ENCODE measurements at regions not wholly inside any gene's neighbourhood (a gene's known extent, or its start where the extent isn't known, plus 50 kb on each side); places are given as distances from the start of the nearest gene placed in this dataset.

DNA sequence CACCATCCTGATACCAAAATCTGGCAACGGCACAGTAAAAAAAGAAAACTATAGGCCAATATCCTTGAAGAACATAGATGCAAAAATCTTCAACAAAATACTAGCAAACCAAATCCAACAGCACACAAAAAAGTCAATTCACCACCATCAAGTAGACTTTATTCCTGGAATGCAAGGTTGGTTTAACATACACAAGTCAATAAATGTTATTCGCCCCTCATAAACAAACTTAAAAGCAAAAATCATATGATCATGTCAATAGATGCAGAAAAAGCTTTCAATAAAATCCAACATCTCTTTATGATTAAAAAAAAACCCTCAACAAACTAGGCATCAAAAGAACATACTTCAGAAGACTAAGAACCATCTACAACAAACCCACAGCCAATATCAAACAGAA lies 252.9 kb downstream of the UACA start:
- Histone ChIP-seq H3K9me3 (ENCODE audit: control insufficient read depth, low read depth, low read length) (no peaks in the 10 kb centered on the region), H2BK5ac (ENCODE audit: insufficient read length, low read length) (no peak overlapping the region), H3K23me2 (ENCODE audit: insufficient read length, low read depth, low read length, poor library complexity, severe bottlenecking) (no peaks in the 10 kb centered on the region), H4K8ac (replicated peaks; ENCODE audit: insufficient read length, low read depth, low read length) (no peak overlapping the region), H4K91ac (ENCODE audit: insufficient read length, low read depth, low read length) (no peak overlapping the region), H4K20me1 (ENCODE audit: control insufficient read depth, insufficient read depth, insufficient read length) (no peaks in the 10 kb centered on the region), H2BK12ac (ENCODE audit: insufficient read length, low read depth, low read length) (no peak overlapping the region), H3K79me1 (ENCODE audit: insufficient read depth, low read depth, low read length, poor library complexity, severe bottlenecking) (no peaks in the 10 kb centered on the region), H3K4ac (ENCODE audit: low read depth, low read length) (no peak overlapping the region), H3K4me2 (ENCODE audit: insufficient read depth, insufficient read length, low read length) (no peak overlapping the region), H3K56ac (ENCODE audit: insufficient read length, low read depth, low read length) (no peak overlapping the region), H2BK120ac (ENCODE audit: low read depth, low read length, poor library complexity, severe bottlenecking) (no peak overlapping the region), H3K27me3 (ENCODE audit: insufficient read depth, low read length) (no peaks in the 10 kb centered on the region), H2AFZ (ENCODE audit: low read length) (no peak overlapping the region), H2AK5ac (ENCODE audit: insufficient read length, low read length) (no peak overlapping the region), H3K79me2 (ENCODE audit: insufficient read depth, low read length) (no peaks in the 10 kb centered on the region), H3K9ac (ENCODE audit: extremely low read depth, insufficient read length, low read length) (no peak overlapping the region), H3K4me1 (ENCODE audit: insufficient read depth, low read length) (peaks cover 5% of the 10 kb centered on the region; the same call in 1 of the 2 replicates), H3K14ac (ENCODE audit: insufficient read depth, low read length) (no peak overlapping the region), H3T11ph (ENCODE audit: low read length) (no peak overlapping the region), H4K5ac (ENCODE audit: insufficient read length, low read depth, low read length) (no peak overlapping the region), H2BK15ac (ENCODE audit: low read depth, low read length) (no peak overlapping the region), H3K27ac (ENCODE audit: insufficient read length, low read depth, low read length) (no peak overlapping the region), H3K23ac (ENCODE audit: insufficient read length, low read depth, low read length) (no peak overlapping the region), H3K18ac (ENCODE audit: insufficient read length, low read depth, low read length) (no peak overlapping the region), H2BK20ac (ENCODE audit: low read depth, low read length, poor library complexity, severe bottlenecking) (no peak overlapping the region)
- no peak for TF ChIP-seq CTCF (conservative IDR thresholded peaks at IDR 0.05)
- Mint-ChIP-seq H3K27me3 (ENCODE audit: low read depth) (no peaks in the 10 kb centered on the region; the same call in 1 of the 2 replicates), H3K4me1 (peaks cover 26 to 33% of the 10 kb centered on the region in 2 experiments), H3K9me3 (peaks cover 12 to 24% of the 10 kb centered on the region in 2 experiments), H3K36me3 (ENCODE audit: insufficient read depth in 1 of 3, low read depth in 3 of 3) (peaks cover 0 to 10% (median 8%) of the 10 kb centered on the region in 3 experiments; a peak in 4 of 7 replicates), H3K4me3 (no peak overlapping the region), H3K27ac (no peak overlapping the region)
- DNase-seq: no peak
- no CpG with 5 or more reads among the region's 2 CpGs for WGBS (ENCODE audit: extremely low coverage, insufficient read length, low lambda C conversion rate)
